GM21619 (cell line): ENCODE measurements at regions not wholly inside any gene's neighbourhood (a gene's known extent, or its start where the extent isn't known, plus 50 kb on each side); places are given as distances from the start of the nearest gene placed in this dataset.
"Not testable (repeated sequence)": the region's sequence is repeated elsewhere in the genome, so short reads cannot be mapped to it uniquely, and the experiment has no call there.

Source experiments
- ATAC-seq: cut with Tn5 transposase; IDR thresholded peaks from one replicate; pipeline ENCODE4 v1.9.1; 2021; ENCODE audit not compliant: unreplicated experiment

DNA sequence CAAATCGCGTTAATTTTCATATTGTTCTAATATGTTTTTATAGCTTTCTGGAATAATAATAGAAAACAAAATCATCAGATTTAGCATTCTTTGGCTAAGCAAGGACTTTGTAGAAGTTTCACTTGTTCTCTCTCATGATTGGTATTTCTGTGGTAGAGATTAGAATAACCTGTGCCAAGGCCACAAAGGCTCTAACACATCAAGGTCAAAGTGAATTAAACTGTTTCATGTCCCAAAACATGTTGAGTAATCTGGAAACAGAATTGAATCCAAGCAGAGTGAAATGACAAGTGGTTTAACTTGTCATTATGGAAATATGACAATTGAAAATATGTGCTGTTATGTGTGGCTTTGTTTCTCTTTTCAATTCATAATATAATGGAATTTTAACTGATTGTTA is 617.4 kb downstream of the CCDC85A start:
- ATAC-seq: no peak

DNA sequence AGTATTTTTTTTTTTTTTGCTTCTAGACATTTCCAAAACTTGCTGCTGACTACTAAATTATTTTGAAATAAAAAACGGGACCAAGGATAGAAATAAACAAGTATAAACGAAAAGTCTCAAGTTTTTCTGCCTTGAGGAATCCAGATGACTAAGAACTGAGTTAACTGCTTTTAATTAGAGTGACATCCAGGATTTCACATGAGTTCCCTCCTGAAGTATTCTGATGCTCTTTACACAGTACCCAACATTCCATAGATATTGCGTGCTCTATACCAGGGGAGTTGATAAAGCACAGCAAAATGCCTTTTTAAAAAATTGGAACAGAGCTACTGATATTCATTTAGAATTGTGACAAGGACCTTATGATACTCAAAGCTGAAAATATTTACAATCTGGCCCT is 618.0 kb downstream of the CCDC85A start:
- no peak for ATAC-seq

DNA sequence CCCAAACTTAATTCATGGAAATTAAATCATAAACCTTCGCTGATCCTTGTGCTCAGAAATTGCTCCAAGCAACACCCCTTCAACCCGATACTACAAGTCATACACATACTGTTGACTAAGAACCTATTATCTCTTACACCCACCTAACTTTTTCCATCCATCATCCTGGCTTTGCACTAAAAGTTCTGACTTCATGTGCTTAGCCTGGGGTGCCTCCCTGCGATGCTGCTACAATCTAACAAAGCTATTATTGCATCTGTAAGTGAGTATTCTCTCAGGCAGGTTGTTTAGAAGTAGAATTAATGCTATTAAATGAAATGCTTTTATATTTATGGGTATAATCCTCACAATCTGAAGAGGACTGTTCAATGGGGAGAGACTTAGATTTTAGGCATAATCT is 619.8 kb downstream of the CCDC85A start:
- ATAC-seq: no peak

DNA sequence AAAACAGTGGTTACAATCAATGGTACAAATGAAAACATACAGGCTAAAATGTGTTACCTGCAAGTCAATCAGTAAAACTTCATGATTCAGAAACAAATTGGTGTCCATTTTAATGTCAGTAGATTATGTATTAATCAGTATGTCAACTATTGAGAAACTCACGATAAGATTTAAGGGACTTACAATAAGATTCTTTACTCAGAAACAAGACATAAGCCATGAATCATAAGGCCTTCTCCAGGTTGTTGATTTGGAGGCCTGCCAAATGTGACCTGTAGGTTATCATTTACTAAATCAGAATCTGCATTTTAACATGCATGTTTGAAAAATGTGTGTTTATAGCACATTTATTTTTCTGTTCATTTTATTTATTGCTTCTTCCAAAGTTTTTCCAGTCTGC is 623.1 kb downstream of the CCDC85A start:
- ATAC-seq: no peak

DNA sequence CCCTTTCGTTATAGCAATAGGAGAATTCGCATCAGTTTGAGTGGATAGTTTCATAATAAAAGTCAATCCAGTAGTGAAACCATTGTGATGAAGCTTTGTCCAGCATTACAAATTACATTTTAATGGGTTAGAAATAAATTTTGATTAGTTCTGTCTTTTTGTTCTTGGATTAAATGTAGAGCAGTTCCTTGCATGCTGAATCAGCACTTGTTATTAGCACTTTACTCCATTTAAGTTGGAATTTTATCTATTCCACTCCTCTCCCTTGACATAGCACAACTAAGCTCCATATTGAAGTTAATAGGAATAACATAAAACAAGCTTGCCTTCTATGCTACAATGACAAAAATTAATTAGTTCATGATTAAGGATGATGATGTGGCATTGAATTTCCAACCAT is 624.1 kb downstream of the CCDC85A start:
- ATAC-seq: no peak

DNA sequence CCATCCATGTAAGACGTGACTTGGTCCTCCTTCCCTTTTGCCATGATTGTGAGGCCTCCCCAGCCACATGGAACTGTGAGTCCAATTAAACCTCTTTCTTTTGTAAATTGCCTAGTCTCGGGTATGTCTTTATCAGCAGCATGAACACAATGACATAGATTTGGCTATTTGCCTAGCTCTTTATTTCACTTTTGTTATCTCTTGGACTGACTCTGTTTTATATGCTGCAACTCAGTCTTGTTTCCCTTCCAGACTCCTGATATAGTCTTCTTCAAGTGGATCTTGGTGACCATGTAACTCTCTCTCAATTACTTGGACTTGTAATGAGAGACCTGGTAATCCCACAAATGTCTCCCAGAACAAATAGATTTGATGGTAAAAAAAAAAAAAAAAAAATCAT is 627.6 kb downstream of the CCDC85A start:
- no peak for ATAC-seq

DNA sequence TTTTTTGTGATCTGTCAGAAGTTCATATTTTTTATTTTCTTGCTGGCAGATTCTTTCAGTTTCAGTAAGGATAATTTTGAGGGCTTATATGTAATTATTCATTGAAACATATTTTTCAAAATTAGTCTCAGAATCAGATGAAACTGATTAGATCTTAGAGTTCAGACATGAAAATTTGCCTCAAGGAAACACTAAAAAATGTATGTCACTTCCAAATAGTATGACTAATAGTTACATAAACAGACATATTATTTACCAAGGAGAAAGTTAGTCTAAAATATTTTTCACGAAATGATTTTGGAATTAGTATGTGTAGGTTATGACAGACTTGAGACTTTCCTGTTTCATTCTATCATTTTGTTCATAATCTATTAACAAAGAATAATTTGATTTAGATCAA is 628.6 kb downstream of the CCDC85A start:
- ATAC-seq: no peak

DNA sequence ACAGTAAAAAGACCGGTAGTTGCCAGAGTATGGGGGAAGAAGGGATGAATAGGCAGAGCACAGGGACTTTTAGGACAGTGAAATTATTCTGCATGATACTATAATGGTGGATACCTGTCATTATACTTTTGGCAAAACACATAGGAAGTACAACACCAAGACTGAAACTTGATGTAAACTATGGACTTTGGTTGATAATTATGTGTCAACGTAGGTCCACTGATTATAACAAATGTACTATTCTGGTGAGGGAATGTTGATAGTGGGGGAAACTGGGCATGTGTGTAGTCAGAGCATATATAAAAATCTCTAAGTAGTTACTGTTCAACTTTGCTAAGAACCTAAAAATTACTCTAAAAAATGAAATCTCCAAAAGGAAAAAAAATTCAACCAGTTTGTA is 629.7 kb downstream of the CCDC85A start:
- no peak for ATAC-seq

DNA sequence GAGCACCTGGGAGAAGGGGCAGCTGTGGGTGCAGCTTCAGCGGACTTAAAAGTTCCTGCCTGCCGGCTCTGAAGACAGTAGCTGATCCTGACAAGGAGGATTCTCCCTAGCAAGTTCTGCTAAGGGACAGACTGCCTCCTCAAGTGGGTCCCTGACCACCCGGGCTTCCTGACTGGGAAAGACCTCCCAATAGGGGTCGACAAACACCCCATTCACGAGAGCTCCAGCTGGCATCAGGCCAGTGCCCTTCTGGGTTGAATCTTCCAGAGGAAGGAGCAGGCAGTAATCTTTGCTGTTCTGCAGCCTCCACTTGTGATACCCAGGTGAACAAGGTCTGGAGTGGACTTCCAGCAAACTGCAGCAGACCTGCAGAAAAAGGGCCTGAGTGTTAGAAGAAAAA is 632.9 kb downstream of the CCDC85A start:
- ATAC-seq: no peak

DNA sequence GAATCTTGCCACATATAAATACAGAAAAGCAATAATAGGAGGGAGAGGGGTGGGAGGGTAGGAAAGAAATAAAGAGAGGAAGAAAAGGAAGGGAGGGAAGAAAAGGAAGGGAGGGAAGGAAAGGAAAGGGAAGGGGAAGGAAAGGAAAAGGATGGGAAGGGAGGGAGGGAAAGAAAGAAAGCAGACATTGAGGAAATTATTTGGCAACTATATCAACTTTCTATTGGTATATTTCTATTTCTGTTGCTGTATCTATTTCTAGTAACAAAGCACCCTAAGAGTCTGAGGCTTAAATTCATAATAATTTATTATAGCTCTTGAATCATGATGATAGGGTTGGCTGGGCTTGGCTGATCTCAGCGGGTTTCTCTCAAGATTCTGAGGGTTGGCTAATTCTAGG is 648.0 kb downstream of the CCDC85A start:
- no peak for ATAC-seq

DNA sequence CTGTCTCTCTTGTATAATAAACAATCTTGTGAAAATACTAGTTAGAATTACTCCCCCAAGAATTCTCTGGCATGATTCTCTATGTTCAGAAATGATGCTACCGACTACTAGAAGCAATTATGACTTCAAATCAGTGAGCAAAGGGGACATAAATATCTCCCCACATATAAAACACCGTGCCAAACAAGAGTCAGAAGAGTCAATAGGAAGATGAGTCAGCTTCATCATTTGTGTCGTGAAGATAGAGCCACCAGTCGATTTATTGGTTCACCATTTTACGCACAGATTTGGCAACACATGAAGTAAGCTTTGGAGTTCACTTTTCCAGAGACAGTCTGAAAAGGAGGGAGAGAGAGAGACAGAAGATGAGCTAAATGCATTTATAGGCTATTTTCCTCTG is 650.9 kb downstream of the CCDC85A start:
- ATAC-seq: no peak

DNA sequence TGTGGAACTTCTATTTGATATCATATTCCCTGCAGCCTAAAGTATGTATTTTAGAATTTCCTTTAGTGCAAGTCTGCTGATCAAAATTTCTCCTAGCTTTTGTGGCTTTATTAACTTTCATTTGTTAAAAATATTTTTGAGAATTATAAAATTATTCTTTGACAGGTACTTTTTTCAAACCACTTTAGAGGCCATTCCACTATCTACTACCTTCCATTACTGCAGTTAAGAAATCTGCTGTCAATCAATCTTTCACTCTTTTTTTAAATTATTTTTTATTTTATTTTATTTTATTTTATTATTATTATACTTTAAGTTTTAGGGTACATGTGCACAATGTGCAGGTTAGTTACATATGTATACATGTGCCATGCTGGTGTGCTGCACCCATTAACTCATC is 656.2 kb downstream of the CCDC85A start:
- not testable (repeated sequence) for ATAC-seq

DNA sequence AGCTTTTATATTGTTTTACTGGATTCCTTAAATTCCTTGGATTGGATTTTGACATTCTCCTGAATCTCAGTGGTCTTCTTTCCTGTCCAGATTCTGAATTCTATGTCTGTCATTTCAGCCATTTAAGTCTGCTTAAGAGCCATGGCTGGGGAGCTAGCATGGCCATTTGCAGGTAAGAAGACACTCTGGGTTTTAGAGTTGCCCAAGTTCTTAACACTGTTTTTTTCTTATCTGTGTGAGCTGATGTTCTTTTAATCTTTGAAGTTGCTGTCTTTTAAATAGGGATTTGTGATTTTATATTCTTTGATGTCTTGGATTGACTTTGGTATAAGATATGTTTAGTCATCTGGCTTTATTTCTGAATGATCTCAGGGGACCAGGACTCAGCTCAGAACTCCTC is 677.2 kb downstream of the CCDC85A start:
- no peak for ATAC-seq

DNA sequence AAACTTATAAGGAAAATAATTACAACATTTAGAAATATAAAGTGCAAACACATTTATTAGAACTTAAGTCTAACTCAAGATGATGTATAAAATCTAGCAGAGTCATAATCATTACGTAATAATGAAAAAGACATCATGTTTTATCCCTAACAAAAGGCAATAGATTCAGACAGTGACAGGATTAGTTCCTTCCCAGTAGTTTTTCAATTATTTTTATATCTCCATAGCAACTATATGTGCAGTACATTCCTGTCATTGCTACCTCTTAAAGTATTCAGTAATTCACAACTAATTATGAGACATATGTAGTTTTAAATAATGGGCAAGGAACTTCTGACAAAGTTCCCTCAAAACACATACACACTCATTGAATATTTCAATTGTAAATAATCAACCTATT is 687.9 kb downstream of the CCDC85A start:
- no peak for ATAC-seq

DNA sequence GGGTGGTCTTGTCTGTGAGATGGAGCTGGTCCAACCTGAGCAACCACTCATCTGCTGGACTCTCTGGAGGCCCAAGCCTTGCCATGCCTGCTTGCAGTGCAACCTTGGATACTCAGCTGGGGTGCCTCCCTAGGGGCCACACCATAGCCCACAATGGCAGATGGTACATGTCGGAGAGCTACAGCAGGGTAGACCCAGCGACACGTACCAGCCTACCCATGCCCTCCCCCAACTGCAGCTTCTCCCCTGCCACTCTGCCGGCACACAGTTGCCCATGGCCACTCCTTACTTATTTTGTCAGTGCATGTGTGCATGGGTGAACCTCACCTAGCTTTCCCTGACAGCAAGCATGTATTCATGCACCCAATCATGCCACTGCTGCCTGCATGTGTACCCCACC is 690.9 kb downstream of the CCDC85A start:
- ATAC-seq: no peak

DNA sequence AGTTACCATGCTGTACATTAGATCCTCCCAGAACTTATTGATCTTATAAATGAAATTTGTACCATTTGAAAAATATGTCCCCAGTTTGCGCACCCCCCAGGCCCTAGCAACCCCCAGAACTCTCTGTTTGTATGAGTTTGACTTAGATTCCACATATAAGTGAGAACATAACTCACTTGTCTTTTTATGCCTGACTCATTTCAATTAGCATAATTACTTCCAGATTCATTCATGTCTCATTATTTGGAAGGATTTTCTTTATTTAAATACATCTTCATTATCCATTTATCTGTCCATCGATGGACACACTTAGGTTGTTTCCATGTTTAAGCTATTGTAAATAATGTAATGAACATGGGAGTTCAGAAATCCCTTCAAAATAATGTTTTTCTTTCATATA is 705.9 kb downstream of the CCDC85A start:
- no peak for ATAC-seq

DNA sequence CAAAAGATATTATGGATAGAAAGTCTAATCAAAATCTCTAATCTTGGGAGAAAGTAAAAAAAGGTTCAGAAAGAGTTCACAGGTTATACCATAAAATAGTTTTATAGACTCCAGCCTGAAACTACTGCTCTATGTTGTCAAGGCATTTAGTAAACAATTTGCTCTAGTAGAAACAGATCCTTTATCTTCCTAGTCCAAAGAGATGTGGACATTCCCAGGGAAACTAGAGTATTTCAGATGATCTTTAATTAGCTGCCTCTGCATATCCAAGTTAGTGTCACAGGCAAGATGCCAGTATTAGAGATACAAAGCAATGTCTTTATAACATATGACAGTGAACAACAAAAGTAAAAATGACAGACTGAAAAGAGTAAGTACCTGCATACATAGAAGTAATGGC is 708.6 kb downstream of the CCDC85A start:
- ATAC-seq: no peak

DNA sequence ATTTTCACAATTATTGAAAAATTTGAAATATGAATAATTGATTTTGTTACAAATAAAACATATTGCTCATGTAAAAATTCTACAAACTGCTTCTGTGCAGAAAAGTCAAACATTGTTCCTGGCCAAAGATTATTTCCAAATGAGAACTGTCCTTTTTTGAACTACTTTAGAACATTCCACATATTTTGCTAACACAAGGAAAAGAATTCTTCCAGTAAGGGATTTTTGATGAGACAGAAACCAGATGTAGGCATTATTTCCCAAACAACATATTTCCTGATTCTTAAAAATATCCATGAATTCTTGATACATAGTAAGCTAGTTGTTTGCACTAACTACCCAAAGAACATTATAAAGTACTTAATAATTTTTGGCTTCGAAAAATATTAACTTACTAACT is 715.2 kb downstream of the CCDC85A start:
- ATAC-seq: no peak

DNA sequence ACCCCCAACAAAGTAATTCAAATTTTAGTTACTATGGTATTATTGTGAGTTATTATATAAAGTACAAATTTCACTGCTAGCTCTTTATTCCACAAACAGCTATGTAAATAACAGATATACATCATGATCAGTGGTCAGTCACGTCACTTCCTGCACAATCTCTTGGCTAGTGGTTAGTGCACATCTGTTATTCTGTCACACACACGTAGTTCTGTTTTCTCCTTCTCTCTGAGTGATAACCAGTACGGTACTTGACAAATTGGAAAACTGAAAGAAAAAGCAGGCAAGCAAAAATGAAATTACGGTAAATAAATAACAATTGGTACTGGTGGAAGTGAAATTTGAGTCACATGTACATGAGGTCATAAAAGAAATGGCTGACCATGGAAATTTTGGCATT is 728.7 kb downstream of the CCDC85A start:
- no peak for ATAC-seq

DNA sequence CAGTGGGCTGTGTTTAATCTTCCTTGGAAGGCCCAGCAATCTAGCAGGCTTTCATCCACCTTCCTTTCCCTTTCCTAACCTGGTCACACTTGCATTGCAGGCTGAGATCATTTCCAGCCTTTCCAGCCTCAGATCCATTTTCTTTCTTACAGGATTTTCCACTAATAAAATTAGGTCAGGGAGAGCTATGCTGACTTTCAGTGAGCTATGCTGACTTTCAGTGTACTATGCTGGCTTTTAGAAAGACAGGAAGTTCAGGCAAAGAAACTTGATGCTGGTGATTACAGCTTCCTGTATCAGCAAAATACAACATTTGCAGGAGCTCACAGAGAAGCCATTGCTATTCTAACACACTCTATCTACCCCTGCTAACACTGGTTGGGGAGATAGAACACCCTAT is 735.0 kb downstream of the CCDC85A start:
- no peak for ATAC-seq

DNA sequence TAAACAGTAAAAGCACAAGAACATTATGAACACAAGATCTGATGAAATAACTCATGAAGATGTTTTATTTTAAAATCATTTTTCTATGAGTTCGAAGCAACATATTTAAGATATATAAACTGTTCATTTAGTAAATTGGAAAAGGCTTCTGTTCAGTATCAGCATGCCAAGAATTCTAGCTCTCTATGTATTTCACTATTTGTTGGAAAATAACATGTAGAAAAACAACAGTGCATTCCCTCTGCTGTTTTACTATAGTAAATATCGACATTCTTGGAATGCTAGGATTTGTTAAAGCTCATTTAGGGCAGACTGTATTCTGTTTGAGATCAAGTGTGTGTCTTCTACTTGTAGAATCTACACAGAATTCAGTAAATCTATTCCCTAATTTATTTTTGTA is 750.2 kb downstream of the CCDC85A start:
- no peak for ATAC-seq

DNA sequence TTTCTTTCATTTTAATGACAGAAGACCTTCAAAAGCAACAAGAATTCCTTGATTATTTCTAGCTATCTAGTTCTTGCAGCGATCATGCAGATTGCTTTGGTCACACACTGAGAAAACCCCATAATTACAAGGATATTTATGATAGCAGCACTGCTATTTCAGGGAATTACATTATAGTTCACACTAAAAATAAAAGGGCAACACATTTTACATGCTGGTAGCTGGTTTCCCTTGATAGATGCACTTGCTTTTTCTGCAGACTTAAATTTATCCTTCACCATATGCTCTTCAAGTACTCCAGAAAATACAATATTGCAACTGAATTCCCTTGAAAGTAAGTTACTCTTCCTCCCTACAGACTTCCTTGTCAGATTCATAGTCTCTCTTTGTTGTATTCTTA is 751.1 kb downstream of the CCDC85A start:
- no peak for ATAC-seq

DNA sequence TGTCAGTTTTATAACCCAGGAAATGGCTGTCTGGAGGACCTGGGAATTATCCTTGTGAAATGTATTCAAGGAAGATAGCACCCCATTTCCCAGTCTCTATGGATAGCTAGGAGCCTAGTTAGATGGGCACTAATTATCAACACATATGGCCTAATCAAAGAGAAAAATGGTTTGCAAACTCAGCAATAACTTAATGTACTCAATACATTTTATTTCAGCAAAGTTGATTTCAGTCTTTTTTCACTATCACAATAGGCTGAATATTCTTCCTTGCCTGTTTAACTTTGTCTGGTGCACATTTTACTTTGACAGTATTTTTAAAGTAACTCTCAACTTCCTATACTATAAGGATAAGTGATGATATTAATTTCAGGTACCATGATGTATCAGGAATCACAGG is 756.3 kb downstream of the CCDC85A start:
- ATAC-seq: no peak

DNA sequence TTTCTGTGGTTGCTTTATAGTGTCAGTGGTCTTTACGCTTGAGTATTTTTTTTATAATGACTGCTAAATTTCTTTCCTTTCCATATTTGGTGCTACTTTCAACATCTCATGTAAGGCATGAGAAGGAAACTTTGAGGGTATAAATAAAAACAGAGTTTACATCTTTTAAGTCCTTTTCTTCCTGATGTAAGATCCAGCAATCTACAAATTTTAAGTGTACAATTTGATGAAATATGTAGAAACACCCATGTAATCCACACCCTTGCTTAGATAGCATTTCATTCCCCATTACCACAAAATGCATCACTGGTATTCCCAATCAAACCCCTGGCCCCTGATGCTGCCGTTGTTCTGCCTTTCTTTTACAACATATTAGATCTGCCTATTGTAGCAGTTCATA is 769.1 kb downstream of the CCDC85A start:
- ATAC-seq: no peak
